ENCODE measurements at regions not wholly inside any gene's neighbourhood (a gene's known extent, or its start where the extent isn't known, plus 50 kb on each side); places are given as distances from the start of the nearest gene placed in this dataset.

DNA sequence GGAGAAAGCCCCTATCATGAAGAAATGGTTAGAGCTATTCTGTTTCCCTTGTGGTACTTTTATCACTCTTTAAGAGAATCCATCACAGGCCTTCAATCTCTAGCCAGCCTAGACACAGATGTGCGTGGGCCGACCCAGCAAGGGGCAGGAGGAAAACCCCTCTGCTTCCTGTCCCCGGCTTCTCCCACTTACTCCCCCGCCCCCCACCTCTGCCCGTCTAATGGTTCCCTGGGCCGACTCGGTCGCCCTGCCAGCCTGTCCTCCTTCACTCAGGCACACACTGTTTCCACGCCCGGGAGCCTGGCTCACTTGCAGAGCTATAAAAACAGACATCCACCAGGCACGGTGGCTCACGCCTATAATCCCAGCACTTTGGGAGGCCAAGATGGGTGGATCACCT is 58.3 kb upstream of the TFRC start:
- TF ChIP-seq, protein P1, sequence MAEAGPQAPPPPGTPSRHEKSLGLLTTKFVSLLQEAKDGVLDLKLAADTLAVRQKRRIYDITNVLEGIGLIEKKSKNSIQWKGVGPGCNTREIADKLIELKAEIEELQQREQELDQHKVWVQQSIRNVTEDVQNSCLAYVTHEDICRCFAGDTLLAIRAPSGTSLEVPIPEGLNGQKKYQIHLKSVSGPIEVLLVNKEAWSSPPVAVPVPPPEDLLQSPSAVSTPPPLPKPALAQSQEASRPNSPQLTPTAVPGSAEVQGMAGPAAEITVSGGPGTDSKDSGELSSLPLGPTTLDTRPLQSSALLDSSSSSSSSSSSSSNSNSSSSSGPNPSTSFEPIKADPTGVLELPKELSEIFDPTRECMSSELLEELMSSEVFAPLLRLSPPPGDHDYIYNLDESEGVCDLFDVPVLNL (CRISPR knock-in tag; IDR thresholded peaks at IDR 0.05; ENCODE audit: low read depth), result no peak
- TF ChIP-seq, protein P2, sequence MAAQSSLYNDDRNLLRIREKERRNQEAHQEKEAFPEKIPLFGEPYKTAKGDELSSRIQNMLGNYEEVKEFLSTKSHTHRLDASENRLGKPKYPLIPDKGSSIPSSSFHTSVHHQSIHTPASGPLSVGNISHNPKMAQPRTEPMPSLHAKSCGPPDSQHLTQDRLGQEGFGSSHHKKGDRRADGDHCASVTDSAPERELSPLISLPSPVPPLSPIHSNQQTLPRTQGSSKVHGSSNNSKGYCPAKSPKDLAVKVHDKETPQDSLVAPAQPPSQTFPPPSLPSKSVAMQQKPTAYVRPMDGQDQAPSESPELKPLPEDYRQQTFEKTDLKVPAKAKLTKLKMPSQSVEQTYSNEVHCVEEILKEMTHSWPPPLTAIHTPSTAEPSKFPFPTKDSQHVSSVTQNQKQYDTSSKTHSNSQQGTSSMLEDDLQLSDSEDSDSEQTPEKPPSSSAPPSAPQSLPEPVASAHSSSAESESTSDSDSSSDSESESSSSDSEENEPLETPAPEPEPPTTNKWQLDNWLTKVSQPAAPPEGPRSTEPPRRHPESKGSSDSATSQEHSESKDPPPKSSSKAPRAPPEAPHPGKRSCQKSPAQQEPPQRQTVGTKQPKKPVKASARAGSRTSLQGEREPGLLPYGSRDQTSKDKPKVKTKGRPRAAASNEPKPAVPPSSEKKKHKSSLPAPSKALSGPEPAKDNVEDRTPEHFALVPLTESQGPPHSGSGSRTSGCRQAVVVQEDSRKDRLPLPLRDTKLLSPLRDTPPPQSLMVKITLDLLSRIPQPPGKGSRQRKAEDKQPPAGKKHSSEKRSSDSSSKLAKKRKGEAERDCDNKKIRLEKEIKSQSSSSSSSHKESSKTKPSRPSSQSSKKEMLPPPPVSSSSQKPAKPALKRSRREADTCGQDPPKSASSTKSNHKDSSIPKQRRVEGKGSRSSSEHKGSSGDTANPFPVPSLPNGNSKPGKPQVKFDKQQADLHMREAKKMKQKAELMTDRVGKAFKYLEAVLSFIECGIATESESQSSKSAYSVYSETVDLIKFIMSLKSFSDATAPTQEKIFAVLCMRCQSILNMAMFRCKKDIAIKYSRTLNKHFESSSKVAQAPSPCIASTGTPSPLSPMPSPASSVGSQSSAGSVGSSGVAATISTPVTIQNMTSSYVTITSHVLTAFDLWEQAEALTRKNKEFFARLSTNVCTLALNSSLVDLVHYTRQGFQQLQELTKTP (IDR thresholded peaks at IDR 0.05; ENCODE audit: low read depth in 1 of 2, partially characterized antibody in 2 of 2), result no peak
- TF ChIP-seq POLR2B (IDR thresholded peaks at IDR 0.05; ENCODE audit: low read depth, partially characterized antibody) (peak; percentile 14), ZNF431 (CRISPR knock-in tag; IDR thresholded peaks at IDR 0.05) (no peak), SAFB (IDR thresholded peaks at IDR 0.05; ENCODE audit: borderline replicate concordance, low read depth, low read length) (no peak), JUNB (CRISPR knock-in tag; conservative IDR thresholded peaks at IDR 0.05) (no peak), PTBP1 (IDR thresholded peaks at IDR 0.05; ENCODE audit: low read depth, low read length) (no peak), POLR2AphosphoS5 (IDR thresholded peaks at IDR 0.05; ENCODE audit: control insufficient read depth, insufficient read depth, low read depth, low read length) (no peak), POLR2A (conservative IDR thresholded peaks at IDR 0.05) (no peak; the same call in 1 of the 2 replicates)
- TF ChIP-seq, protein P3, sequence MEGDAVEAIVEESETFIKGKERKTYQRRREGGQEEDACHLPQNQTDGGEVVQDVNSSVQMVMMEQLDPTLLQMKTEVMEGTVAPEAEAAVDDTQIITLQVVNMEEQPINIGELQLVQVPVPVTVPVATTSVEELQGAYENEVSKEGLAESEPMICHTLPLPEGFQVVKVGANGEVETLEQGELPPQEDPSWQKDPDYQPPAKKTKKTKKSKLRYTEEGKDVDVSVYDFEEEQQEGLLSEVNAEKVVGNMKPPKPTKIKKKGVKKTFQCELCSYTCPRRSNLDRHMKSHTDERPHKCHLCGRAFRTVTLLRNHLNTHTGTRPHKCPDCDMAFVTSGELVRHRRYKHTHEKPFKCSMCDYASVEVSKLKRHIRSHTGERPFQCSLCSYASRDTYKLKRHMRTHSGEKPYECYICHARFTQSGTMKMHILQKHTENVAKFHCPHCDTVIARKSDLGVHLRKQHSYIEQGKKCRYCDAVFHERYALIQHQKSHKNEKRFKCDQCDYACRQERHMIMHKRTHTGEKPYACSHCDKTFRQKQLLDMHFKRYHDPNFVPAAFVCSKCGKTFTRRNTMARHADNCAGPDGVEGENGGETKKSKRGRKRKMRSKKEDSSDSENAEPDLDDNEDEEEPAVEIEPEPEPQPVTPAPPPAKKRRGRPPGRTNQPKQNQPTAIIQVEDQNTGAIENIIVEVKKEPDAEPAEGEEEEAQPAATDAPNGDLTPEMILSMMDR (IDR thresholded peaks at IDR 0.05 in 2 of 3, conservative IDR thresholded peaks at IDR 0.05 in 1 of 3; ENCODE audit: insufficient read depth in 2 of 3, low read depth in 1 of 3, low read length in 3 of 3), result no peak
- TF ChIP-seq, protein P4, sequence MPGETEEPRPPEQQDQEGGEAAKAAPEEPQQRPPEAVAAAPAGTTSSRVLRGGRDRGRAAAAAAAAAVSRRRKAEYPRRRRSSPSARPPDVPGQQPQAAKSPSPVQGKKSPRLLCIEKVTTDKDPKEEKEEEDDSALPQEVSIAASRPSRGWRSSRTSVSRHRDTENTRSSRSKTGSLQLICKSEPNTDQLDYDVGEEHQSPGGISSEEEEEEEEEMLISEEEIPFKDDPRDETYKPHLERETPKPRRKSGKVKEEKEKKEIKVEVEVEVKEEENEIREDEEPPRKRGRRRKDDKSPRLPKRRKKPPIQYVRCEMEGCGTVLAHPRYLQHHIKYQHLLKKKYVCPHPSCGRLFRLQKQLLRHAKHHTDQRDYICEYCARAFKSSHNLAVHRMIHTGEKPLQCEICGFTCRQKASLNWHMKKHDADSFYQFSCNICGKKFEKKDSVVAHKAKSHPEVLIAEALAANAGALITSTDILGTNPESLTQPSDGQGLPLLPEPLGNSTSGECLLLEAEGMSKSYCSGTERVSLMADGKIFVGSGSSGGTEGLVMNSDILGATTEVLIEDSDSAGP (CRISPR knock-in tag; IDR thresholded peaks at IDR 0.05), result no peak
- TF ChIP-seq, protein P5, sequence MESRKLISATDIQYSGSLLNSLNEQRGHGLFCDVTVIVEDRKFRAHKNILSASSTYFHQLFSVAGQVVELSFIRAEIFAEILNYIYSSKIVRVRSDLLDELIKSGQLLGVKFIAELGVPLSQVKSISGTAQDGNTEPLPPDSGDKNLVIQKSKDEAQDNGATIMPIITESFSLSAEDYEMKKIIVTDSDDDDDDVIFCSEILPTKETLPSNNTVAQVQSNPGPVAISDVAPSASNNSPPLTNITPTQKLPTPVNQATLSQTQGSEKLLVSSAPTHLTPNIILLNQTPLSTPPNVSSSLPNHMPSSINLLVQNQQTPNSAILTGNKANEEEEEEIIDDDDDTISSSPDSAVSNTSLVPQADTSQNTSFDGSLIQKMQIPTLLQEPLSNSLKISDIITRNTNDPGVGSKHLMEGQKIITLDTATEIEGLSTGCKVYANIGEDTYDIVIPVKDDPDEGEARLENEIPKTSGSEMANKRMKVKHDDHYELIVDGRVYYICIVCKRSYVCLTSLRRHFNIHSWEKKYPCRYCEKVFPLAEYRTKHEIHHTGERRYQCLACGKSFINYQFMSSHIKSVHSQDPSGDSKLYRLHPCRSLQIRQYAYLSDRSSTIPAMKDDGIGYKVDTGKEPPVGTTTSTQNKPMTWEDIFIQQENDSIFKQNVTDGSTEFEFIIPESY (CRISPR knock-in tag; IDR thresholded peaks at IDR 0.05), result no peak
- TF ChIP-seq, protein P6, sequence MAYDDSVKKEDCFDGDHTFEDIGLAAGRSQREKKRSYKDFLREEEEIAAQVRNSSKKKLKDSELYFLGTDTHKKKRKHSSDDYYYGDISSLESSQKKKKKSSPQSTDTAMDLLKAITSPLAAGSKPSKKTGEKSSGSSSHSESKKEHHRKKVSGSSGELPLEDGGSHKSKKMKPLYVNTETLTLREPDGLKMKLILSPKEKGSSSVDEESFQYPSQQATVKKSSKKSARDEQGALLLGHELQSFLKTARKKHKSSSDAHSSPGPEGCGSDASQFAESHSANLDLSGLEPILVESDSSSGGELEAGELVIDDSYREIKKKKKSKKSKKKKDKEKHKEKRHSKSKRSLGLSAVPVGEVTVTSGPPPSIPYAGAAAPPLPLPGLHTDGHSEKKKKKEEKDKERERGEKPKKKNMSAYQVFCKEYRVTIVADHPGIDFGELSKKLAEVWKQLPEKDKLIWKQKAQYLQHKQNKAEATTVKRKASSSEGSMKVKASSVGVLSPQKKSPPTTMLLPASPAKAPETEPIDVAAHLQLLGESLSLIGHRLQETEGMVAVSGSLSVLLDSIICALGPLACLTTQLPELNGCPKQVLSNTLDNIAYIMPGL (CRISPR knock-in tag; IDR thresholded peaks at IDR 0.05), result no peak

All from K562 (cell line).